B cell (primary cell): ENCODE measurements at regions not wholly inside any gene's neighbourhood (a gene's known extent, or its start where the extent isn't known, plus 50 kb on each side); places are given as distances from the start of the nearest gene placed in this dataset.

Source experiments
- ATAC-seq: fragments of 200-7000 bp; cut with Tn5 transposase; one replicate; pipeline ENCODE4 v1.10.0; 2021; ENCODE audit warnings: low read depth, mild to moderate bottlenecking, moderate number of reproducible peaks, moderate library complexity
- CTCF ChIA-PET: fragments of 350-600 bp; sonication (Branson Sonifier 250); formaldehyde crosslinking; loops from one replicate; lab custom pipeline; 2021; ENCODE audit warnings: antibody characterized with exemption, inconsistent platforms; lab: Charles Lee
- POLR2A ChIA-PET: fragments of 350-600 bp; sonication (Branson Sonifier 250); formaldehyde crosslinking; loops from one replicate; lab custom pipeline; 2021; ENCODE audit warnings: antibody characterized with exemption; lab: Charles Lee
- DNase-seq: peaks from one replicate; pipeline ENCODE4 v3.0.0; 2013
- H2AFZ ChIP-seq: 2 replicates; pipeline ENCODE4 v1.6.1; 2012; ENCODE audit warnings: mild to moderate bottlenecking, low read depth, low read length; ENCODE audit not compliant: insufficient read depth, poor library complexity, severe bottlenecking
- H3K27ac ChIP-seq, 2 donors: 1 replicate in 1 of 2; 2 replicates in 1 of 2; pipeline ENCODE4 v1.5.1; 2012 to 2013; ENCODE audit warnings: low read length in 2 of 2, mild to moderate bottlenecking in 2 of 2, moderate library complexity in 1 of 2
- H3K27me3 ChIP-seq, 4 experiments: fragments of 200-600 bp in 1 of 4; sonication (generic) in 1 of 4; replicated peaks in 1 of 4; 1 replicate in 2 of 4; 2 replicates in 2 of 4; pipeline versions ENCODE4 v1.6.1 to v1.7.0; 2013 to 2016; ENCODE audit warnings: low read length in 3 of 4, mild to moderate bottlenecking in 2 of 4, mixed read lengths in 1 of 4, moderate library complexity in 1 of 4; ENCODE audit not compliant: insufficient read depth in 4 of 4, control insufficient read depth in 3 of 4; ENCODE audit errors: control extremely low read depth in 1 of 4
- H3K36me3 ChIP-seq, 2 experiments: replicated peaks in 1 of 2; 1 replicate in 1 of 2; 2 replicates in 1 of 2; pipeline versions ENCODE4 v1.6.1 to v1.7.1; 2013; ENCODE audit warnings: low read length in 1 of 2; ENCODE audit not compliant: insufficient read depth in 2 of 2, control insufficient read depth in 1 of 2; ENCODE audit errors: control extremely low read depth in 1 of 2, extremely low read depth in 1 of 2
- H3K4me1 ChIP-seq, 2 donors: fragments of 200-600 bp in 1 of 2; sonication (generic) in 1 of 2; 1 replicate in 1 of 2; 2 replicates in 1 of 2; pipeline versions ENCODE4 v1.5.1 to v1.6.1; 2013 to 2017; ENCODE audit warnings: low read length in 2 of 2; ENCODE audit not compliant: control insufficient read depth in 2 of 2, insufficient read depth in 2 of 2
- H3K4me2 ChIP-seq: replicated peaks from 2 replicates; pipeline ENCODE3; 2012; ENCODE audit warnings: mild to moderate bottlenecking, low read depth, low read length; ENCODE audit not compliant: poor library complexity, severe bottlenecking
- H3K4me3 ChIP-seq, 5 experiments: fragments of 200-600 bp in 1 of 5; sonication (generic) in 1 of 5; 1 replicate in 3 of 5; 2 replicates in 2 of 5; pipeline versions ENCODE4 v1.5.1 to v1.7.0; 2011 to 2016; ENCODE audit warnings: low read length in 4 of 5, mild to moderate bottlenecking in 4 of 5, low read depth in 2 of 5, control low read depth in 1 of 5, moderate library complexity in 1 of 5; ENCODE audit not compliant: insufficient read depth in 1 of 5; ENCODE audit errors: control extremely low read depth in 1 of 5, extremely low read depth in 1 of 5
- H3K79me2 ChIP-seq: fragments of 200-600 bp; sonication (generic); one replicate; pipeline ENCODE4 v1.6.0; 2016; ENCODE audit warnings: low read length; ENCODE audit not compliant: control insufficient read depth, insufficient read depth
- H3K9ac ChIP-seq: fragments of 200-600 bp; sonication (generic); 2 replicates; pipeline ENCODE4 v1.6.1; 2017; ENCODE audit warnings: mild to moderate bottlenecking, low read length, moderate library complexity
- H3K9me3 ChIP-seq, 3 donors: one replicate each; pipeline versions ENCODE4 v1.6.1 to v1.7.1; 2013; ENCODE audit warnings: low read length in 2 of 3; ENCODE audit not compliant: control insufficient read depth in 2 of 3, insufficient read depth in 1 of 3; ENCODE audit errors: control extremely low read depth in 1 of 3
- H4K20me1 ChIP-seq: 2 replicates; pipeline ENCODE4 v1.6.0; 2012; ENCODE audit warnings: mild to moderate bottlenecking, low read length; ENCODE audit not compliant: insufficient read depth, control insufficient read depth, poor library complexity, severe bottlenecking
- H3K27ac Mint-ChIP-seq: one replicate; pipeline ENCODE4 v1.8.0; 2021; ENCODE audit warnings: mixed read lengths
- H3K27me3 Mint-ChIP-seq: one replicate; pipeline ENCODE4 v1.8.0; 2021; ENCODE audit warnings: mixed read lengths
- H3K4me1 Mint-ChIP-seq: one replicate; pipeline ENCODE4 v1.8.0; 2021; ENCODE audit warnings: mixed read lengths
- H3K4me3 Mint-ChIP-seq: one replicate; pipeline ENCODE4 v1.8.0; 2021; ENCODE audit warnings: mixed read lengths
- H3K9me3 Mint-ChIP-seq: one replicate; pipeline ENCODE4 v1.8.0; 2022; ENCODE audit warnings: mixed read lengths; ENCODE audit not compliant: insufficient read depth
- CTCF ChIP-seq: fragments of 200-600 bp; IDR thresholded peaks from one replicate; pipeline ENCODE4 v1.8.0; 2022; ENCODE audit warnings: antibody characterized with exemption, mild to moderate bottlenecking
- EZH2 ChIP-seq: IDR thresholded peaks from 2 replicates; pipeline ENCODE4 v1.6.1; 2012; ENCODE audit warnings: borderline replicate concordance, low read depth, mild to moderate bottlenecking, moderate library complexity, low read length; ENCODE audit not compliant: insufficient read depth, poor library complexity, severe bottlenecking
- WGBS: methylation state at CpG from one replicate; pipeline ENCODE4 v1.1.5; 2013; ENCODE audit warnings: missing lambda C conversion rate; ENCODE audit not compliant: insufficient coverage; 5-methylcytosine and 5-hydroxymethylcytosine counted together
- intact Hi-C: fragments of 100-400 bp; cut with micrococcal nuclease; formaldehyde crosslinking; loops from one replicate; pipeline ENCODE4 v1.10.0; 2022

- H3K9me3 ChIP-seq, result no peaks in the 10 kb centered on the region
- ChIA-PET POLR2A (no interaction called here), CTCF (no interaction called here)
- no peaks in the 10 kb centered on the region for H3K27me3 ChIP-seq
- no peak overlapping the region for H3K4me2 ChIP-seq
- H3K36me3 ChIP-seq, result no peaks in the 10 kb centered on the region
- no peak for DNase-seq
- no peaks in the 10 kb centered on the region for H4K20me1 ChIP-seq
- TF ChIP-seq EZH2 (no peak), CTCF (no peak)
- no peak overlapping the region for H3K4me3 Mint-ChIP-seq
- H3K27me3 Mint-ChIP-seq, result peaks cover 9% of the 10 kb centered on the region
- no peak overlapping the region for H2AFZ ChIP-seq
- ATAC-seq, result no peak
- H3K27ac Mint-ChIP-seq, result no peak overlapping the region
- no peak overlapping the region for H3K4me3 ChIP-seq
- no peaks in the 10 kb centered on the region for H3K4me1 Mint-ChIP-seq
- no peak overlapping the region for H3K27ac ChIP-seq
- peaks cover 3% of the 10 kb centered on the region for H3K9me3 Mint-ChIP-seq
- WGBS, result 80% methylated on average over 1 of the region's 1 CpG
- no peak overlapping the region for H3K9ac ChIP-seq
- H3K79me2 ChIP-seq, result no peaks in the 10 kb centered on the region
- intact Hi-C loops, result no loop called here
- H3K4me1 ChIP-seq, result no peaks in the 10 kb centered on the region
These were observed 359.1 kb upstream of the IL12A start for GRCh38 chr3:159629329-159630084.

GRCh38 chr3:159631226-159631625 is 357.4 kb upstream of the IL12A start:
- Histone ChIP-seq H3K4me3 (no peak overlapping the region), H2AFZ (no peak overlapping the region), H3K9ac (no peak overlapping the region), H4K20me1 (no peaks in the 10 kb centered on the region), H3K27me3 (no peaks in the 10 kb centered on the region), H3K9me3 (no peaks in the 10 kb centered on the region), H3K4me2 (no peak overlapping the region), H3K79me2 (no peaks in the 10 kb centered on the region), H3K36me3 (no peaks in the 10 kb centered on the region), H3K27ac (no peak overlapping the region), H3K4me1 (no peaks in the 10 kb centered on the region)
- TF ChIP-seq EZH2 (no peak), CTCF (no peak)
- DNase-seq, result no peak
- no peak overlapping the region for H3K27ac Mint-ChIP-seq
- H3K4me1 Mint-ChIP-seq, result no peaks in the 10 kb centered on the region
- ATAC-seq, result no peak
- H3K4me3 Mint-ChIP-seq, result no peak overlapping the region
- H3K9me3 Mint-ChIP-seq, result peaks cover 3% of the 10 kb centered on the region
- CTCF ChIA-PET, result no interaction called here
- POLR2A ChIA-PET, result no interaction called here
- peaks cover 4% of the 10 kb centered on the region for H3K27me3 Mint-ChIP-seq
- WGBS, result no CpG with 5 or more reads among the region's 1 CpG
- intact Hi-C loops, result no loop called here
